Keratinocyte (primary cell): ENCODE measurements at regions not wholly inside any gene's neighbourhood (a gene's known extent, or its start where the extent isn't known, plus 50 kb on each side); places are given as distances from the start of the nearest gene placed in this dataset.

Experiments
- DNase-seq: peaks from one replicate; pipeline ENCODE4 v3.0.0-alpha.2; 2011; ENCODE audit warnings: low read depth, missing footprints, low spot score
- FAIRE-seq: peaks from 2 replicates; lab custom pipeline; 2011; peaks lifted over from hg19 to GRCh38; lab: Jason Lieb, UNC
- H2AFZ ChIP-seq: 2 replicates; pipeline ENCODE4 v1.6.0; 2012; ENCODE audit warnings: low read length, control low read depth, inconsistent platforms; ENCODE audit not compliant: control insufficient read depth
- H3K27ac ChIP-seq: 2 replicates; pipeline ENCODE4 v1.5.1; 2011; ENCODE audit warnings: low read length; ENCODE audit not compliant: control insufficient read depth, insufficient read depth
- H3K27me3 ChIP-seq: 3 replicates; pipeline ENCODE4 v1.6.0; 2011; ENCODE audit warnings: low read length; ENCODE audit not compliant: control insufficient read depth, insufficient read depth; ENCODE audit errors: extremely low read depth
- H3K36me3 ChIP-seq, 2 experiments: 2 replicates in 1 of 2; 3 replicates in 1 of 2; pipeline ENCODE4 v1.5.1; 2011; ENCODE audit warnings: low read length in 2 of 2, mild to moderate bottlenecking in 1 of 2; ENCODE audit not compliant: control insufficient read depth in 2 of 2, insufficient read depth in 2 of 2; ENCODE audit errors: extremely low read depth in 1 of 2
- H3K4me1 ChIP-seq: 3 replicates; pipeline ENCODE4 v1.5.1; 2011; ENCODE audit warnings: low read length; ENCODE audit not compliant: control insufficient read depth, insufficient read depth; ENCODE audit errors: extremely low read depth
- H3K4me2 ChIP-seq: 3 replicates; pipeline ENCODE4 v1.6.0; 2011; ENCODE audit warnings: low read depth, low read length; ENCODE audit not compliant: control insufficient read depth, insufficient read depth; ENCODE audit errors: extremely low read depth
- H3K4me3 ChIP-seq, 3 experiments: fragments of 200-600 bp in 1 of 3; sonication (generic) in 1 of 3; 2 replicates in 2 of 3; 3 replicates in 1 of 3; pipeline ENCODE4 v1.5.1; 2011 to 2016; ENCODE audit warnings: low read length in 3 of 3, mild to moderate bottlenecking in 3 of 3, control low read depth in 2 of 3, inconsistent platforms in 1 of 3, low read depth in 1 of 3, mixed read lengths in 1 of 3, mixed run types in 1 of 3, moderate library complexity in 1 of 3; ENCODE audit not compliant: control insufficient read depth in 2 of 3, insufficient read depth in 2 of 3; ENCODE audit errors: extremely low read depth in 1 of 3
- H3K79me2 ChIP-seq: 2 replicates; pipeline ENCODE4 v1.6.0; 2012; ENCODE audit warnings: low read length; ENCODE audit not compliant: control insufficient read depth, insufficient read depth
- H3K9ac ChIP-seq: 3 replicates; pipeline ENCODE4 v1.6.0; 2011; ENCODE audit warnings: low read length; ENCODE audit not compliant: control insufficient read depth, insufficient read depth; ENCODE audit errors: extremely low read depth
- H3K9me1 ChIP-seq: 3 replicates; pipeline ENCODE4 v1.6.0; 2011; ENCODE audit warnings: low read length; ENCODE audit not compliant: control insufficient read depth, insufficient read depth; ENCODE audit errors: extremely low read depth
- H3K9me3 ChIP-seq: 2 replicates; pipeline ENCODE4 v1.5.1; 2012; ENCODE audit warnings: low read depth, low read length; ENCODE audit not compliant: control insufficient read depth
- H4K20me1 ChIP-seq: 3 replicates; pipeline ENCODE4 v1.6.0; 2011; ENCODE audit warnings: low read length; ENCODE audit not compliant: control insufficient read depth, insufficient read depth; ENCODE audit errors: extremely low read depth
- CTCF ChIP-seq, 3 experiments: IDR thresholded peaks in 1 of 3; conservative IDR thresholded peaks in 1 of 3; optimal IDR thresholded peaks in 1 of 3; 2 replicates in 2 of 3; 3 replicates in 1 of 3; pipeline versions ENCODE3 to v1.5.1; 2011; ENCODE audit warnings: low read length in 3 of 3, mild to moderate bottlenecking in 3 of 3, moderate library complexity in 2 of 3, control low read depth in 1 of 3, inconsistent platforms in 1 of 3; ENCODE audit not compliant: insufficient read depth in 2 of 3; ENCODE audit errors: extremely low read depth in 1 of 3
- EZH2 ChIP-seq: IDR thresholded peaks from one replicate; pipeline ENCODE4 v1.6.1; 2012; ENCODE audit warnings: inconsistent platforms, mild to moderate bottlenecking, low read length, moderate library complexity
- dilution Hi-C: fragments of 300-500 bp; cut with MboI; formaldehyde crosslinking; loops from one replicate; pipeline ENCODE4 v1.7.0; 2020; ENCODE audit warnings: low sequenced_read_pairs; ENCODE audit not compliant: extremely low pct_ligation_motif_present

GRCh38 chr4:122514671-122515070, 58.1 kb upstream of the IL2 start:
- DNase-seq, result no peak
- H3K4me1 ChIP-seq, result no peaks in the 10 kb centered on the region
- no peaks in the 10 kb centered on the region for H3K9me3 ChIP-seq
- no peaks in the 10 kb centered on the region for H3K27me3 ChIP-seq
- no peaks in the 10 kb centered on the region for H3K9me1 ChIP-seq
- no peak overlapping the region for H3K4me2 ChIP-seq
- no peak for FAIRE-seq
- no peak overlapping the region for H3K9ac ChIP-seq
- no peak overlapping the region for H3K4me3 ChIP-seq
- TF ChIP-seq CTCF (optimal IDR thresholded peaks at IDR 0.05 in 1 of 3, IDR thresholded peaks at IDR 0.05 in 1 of 3, conservative IDR thresholded peaks at IDR 0.05 in 1 of 3; ENCODE audit: extremely low read depth in 1 of 3, insufficient read depth in 2 of 3, low read length in 3 of 3) (no peak), EZH2 (no peak)
- no peak overlapping the region for H2AFZ ChIP-seq
- H3K36me3 ChIP-seq, result no peaks in the 10 kb centered on the region
- H3K79me2 ChIP-seq, result no peaks in the 10 kb centered on the region
- no peak overlapping the region for H3K27ac ChIP-seq
- dilution Hi-C loops, result no loop called here
- no peaks in the 10 kb centered on the region for H4K20me1 ChIP-seq

GRCh38 chr4:122512430-122512829, 55.9 kb upstream of the IL2 start:
- Histone ChIP-seq H3K36me3 (no peaks in the 10 kb centered on the region), H2AFZ (no peak overlapping the region), H3K79me2 (no peaks in the 10 kb centered on the region), H3K4me1 (no peaks in the 10 kb centered on the region), H3K9me1 (no peaks in the 10 kb centered on the region), H3K4me2 (no peak overlapping the region), H3K4me3 (no peak overlapping the region), H4K20me1 (no peaks in the 10 kb centered on the region), H3K27ac (no peak overlapping the region), H3K27me3 (no peaks in the 10 kb centered on the region), H3K9ac (no peak overlapping the region), H3K9me3 (no peaks in the 10 kb centered on the region)
- no peak for TF ChIP-seq CTCF (optimal IDR thresholded peaks at IDR 0.05 in 1 of 3, IDR thresholded peaks at IDR 0.05 in 1 of 3, conservative IDR thresholded peaks at IDR 0.05 in 1 of 3; ENCODE audit: extremely low read depth in 1 of 3, insufficient read depth in 2 of 3, low read length in 3 of 3)
- TF ChIP-seq EZH2, result no peak
- dilution Hi-C loops, result no loop called here
- FAIRE-seq (no peak), DNase-seq (no peak)
